GM23338 (cell line): ENCODE measurements at regions not wholly inside any gene's neighbourhood (a gene's known extent, or its start where the extent isn't known, plus 50 kb on each side); places are given as distances from the start of the nearest gene placed in this dataset.

ENCODE experiments used
- ATAC-seq: fragments of 200-7000 bp; cut with Tn5 transposase; 3 replicates; pipeline ENCODE4 v1.9.1; 2020
- DNase-seq: peaks from one replicate; pipeline ENCODE4 v3.0.0-alpha.2; 2015; ENCODE audit warnings: low spot score
- H2AFZ ChIP-seq: fragments of 200-600 bp; sonication (generic); 2 replicates; pipeline ENCODE4 v1.8.0; 2016; ENCODE audit warnings: antibody characterized with exemption, mild to moderate bottlenecking, moderate library complexity
- H3F3A ChIP-seq: fragments of 200-600 bp; sonication (generic); replicated peaks from 2 replicates; pipeline ENCODE4 v1.8.0; 2017; ENCODE audit warnings: antibody characterized with exemption, mixed run types, low read depth
- H3K27ac ChIP-seq: fragments of 200-600 bp; sonication (generic); 2 replicates; pipeline ENCODE4 v1.6.1; 2016; ENCODE audit warnings: low read depth
- H3K27me3 ChIP-seq: fragments of 200-600 bp; sonication (generic); 2 replicates; pipeline ENCODE4 v1.8.0; 2016; ENCODE audit warnings: mild to moderate bottlenecking, mixed run types, moderate library complexity; ENCODE audit not compliant: insufficient read depth
- H3K36me3 ChIP-seq: fragments of 200-600 bp; sonication (generic); 2 replicates; pipeline ENCODE4 v1.8.0; 2016; ENCODE audit warnings: mild to moderate bottlenecking; ENCODE audit not compliant: insufficient read depth
- H3K4me1 ChIP-seq: fragments of 200-600 bp; sonication (generic); 2 replicates; pipeline ENCODE4 v1.8.0; 2016; ENCODE audit warnings: mild to moderate bottlenecking, moderate library complexity; ENCODE audit not compliant: insufficient read depth
- H3K4me2 ChIP-seq: fragments of 200-600 bp; sonication (generic); 2 replicates; pipeline ENCODE4 v1.7.1; 2017; ENCODE audit warnings: mixed run types
- H3K4me3 ChIP-seq: fragments of 200-600 bp; sonication (generic); 2 replicates; pipeline ENCODE4 v1.6.1; 2016; ENCODE audit warnings: mixed run types
- H3K79me2 ChIP-seq: fragments of 200-600 bp; sonication (generic); replicated peaks from 2 replicates; pipeline ENCODE4 v1.8.0; 2017; ENCODE audit warnings: mild to moderate bottlenecking; ENCODE audit not compliant: insufficient read depth
- H3K9me2 ChIP-seq: fragments of 200-600 bp; sonication (generic); 2 replicates; pipeline ENCODE4 v1.8.0; 2017; ENCODE audit not compliant: insufficient read depth
- H4K20me1 ChIP-seq: fragments of 200-600 bp; sonication (generic); replicated peaks from 2 replicates; pipeline ENCODE4 v1.8.0; 2017; ENCODE audit warnings: mild to moderate bottlenecking; ENCODE audit not compliant: insufficient read depth
- H3K27ac Mint-ChIP-seq: 2 replicates; pipeline ENCODE4 v1.8.0; 2020; ENCODE audit warnings: inconsistent platforms, mild to moderate bottlenecking, moderate library complexity, mixed read lengths
- H3K27me3 Mint-ChIP-seq: 3 replicates; pipeline ENCODE4 v1.8.0; 2022; ENCODE audit warnings: low read depth, mild to moderate bottlenecking, moderate library complexity, mixed read lengths, inconsistent platforms; ENCODE audit not compliant: insufficient read depth, poor library complexity
- H3K36me3 Mint-ChIP-seq: 3 replicates; pipeline ENCODE4 v1.8.0; 2021; ENCODE audit warnings: low read depth, mild to moderate bottlenecking, inconsistent platforms, moderate library complexity, mixed read lengths
- H3K4me1 Mint-ChIP-seq: 3 replicates; pipeline ENCODE4 v1.8.0; 2020; ENCODE audit warnings: mild to moderate bottlenecking, inconsistent platforms, mixed read lengths
- H3K4me3 Mint-ChIP-seq: 3 replicates; pipeline ENCODE4 v1.8.0; 2021; ENCODE audit warnings: moderate library complexity, mild to moderate bottlenecking, inconsistent platforms, mixed read lengths
- H3K9me3 Mint-ChIP-seq: 3 replicates; pipeline ENCODE4 v1.8.0; 2020; ENCODE audit warnings: moderate library complexity, mild to moderate bottlenecking, inconsistent platforms, mixed read lengths
- CREB1 ChIP-seq: fragments of 250-450 bp; sonication (Bioruptor Pico); IDR thresholded peaks from 2 replicates; pipeline ENCODE4 v1.5.0; 2020; ENCODE audit warnings: low read depth, mild to moderate bottlenecking, moderate library complexity
- CTCF ChIP-seq, 2 experiments: fragments of 200-600 bp in 1 of 2; sonication (generic) in 1 of 2; conservative IDR thresholded peaks; 2 replicates each; pipeline versions ENCODE4 v1.5.1 to v1.6.1; 2016 to 2017; ENCODE audit warnings: antibody characterized with exemption in 2 of 2, low read depth in 2 of 2, mild to moderate bottlenecking in 2 of 2, moderate library complexity in 1 of 2
- ETS1 ChIP-seq: IDR thresholded peaks from 2 replicates; pipeline ENCODE4 v1.6.1; 2016; ENCODE audit warnings: antibody characterized with exemption
- EZH2 ChIP-seq: fragments of 200-600 bp; sonication (generic); IDR thresholded peaks from one replicate; pipeline ENCODE4 v1.8.0; 2017; ENCODE audit warnings: antibody characterized with exemption, mild to moderate bottlenecking, low read depth; ENCODE audit not compliant: unreplicated experiment
- JUNB ChIP-seq: IDR thresholded peaks from one replicate; pipeline ENCODE4 v1.6.1; 2016; ENCODE audit warnings: antibody characterized with exemption; ENCODE audit not compliant: unreplicated experiment
- NANOG ChIP-seq: IDR thresholded peaks from 2 replicates; pipeline ENCODE4 v1.6.1; 2016; ENCODE audit warnings: antibody characterized with exemption, borderline replicate concordance
- REST ChIP-seq: IDR thresholded peaks from one replicate; pipeline ENCODE4 v1.6.1; 2018; ENCODE audit warnings: antibody characterized with exemption; ENCODE audit not compliant: unreplicated experiment
- ZNF114 ChIP-seq: fragments of 250-450 bp; sonication (Bioruptor Pico); IDR thresholded peaks from 2 replicates; pipeline ENCODE4 v1.5.0; 2020; ENCODE audit warnings: mild to moderate bottlenecking, moderate library complexity
- ZNF331 ChIP-seq: fragments of 250-450 bp; sonication (Bioruptor Pico); IDR thresholded peaks from 2 replicates; pipeline ENCODE4 v1.5.0; 2020; ENCODE audit warnings: low read depth, mild to moderate bottlenecking, moderate library complexity
- ZNF462 ChIP-seq: fragments of 250-450 bp; sonication (Bioruptor Pico); IDR thresholded peaks from 2 replicates; pipeline ENCODE4 v1.5.0; 2020; ENCODE audit warnings: mild to moderate bottlenecking, moderate library complexity

- no peak for TF ChIP-seq CREB1 (CRISPR knock-in tag)
- TF ChIP-seq NANOG, result no peak
- no peak for TF ChIP-seq CTCF (conservative IDR thresholded peaks at IDR 0.05; ENCODE audit: low read depth in 2 of 2)
- TF ChIP-seq ETS1, result no peak
- no peak for TF ChIP-seq JUNB
- no peak for TF ChIP-seq ZNF114
- no peak for TF ChIP-seq EZH2
Observed at GRCh38 chr2:21263622-21264021, 139.9 kb downstream of the TDRD15 start (continued).

- Histone ChIP-seq H3K36me3 (no peaks in the 10 kb centered on the region), H3K27ac (no peak overlapping the region), H3K79me2 (no peaks in the 10 kb centered on the region), H4K20me1 (no peaks in the 10 kb centered on the region), H2AFZ (no peak overlapping the region), H3K9me2 (no peaks in the 10 kb centered on the region), H3K4me1 (no peaks in the 10 kb centered on the region), H3K4me3 (no peak overlapping the region), H3F3A (no peaks in the 10 kb centered on the region), H3K4me2 (no peak overlapping the region), H3K27me3 (no peaks in the 10 kb centered on the region)
- Mint-ChIP-seq H3K4me1 (peaks cover 6% of the 10 kb centered on the region), H3K36me3 (no peaks in the 10 kb centered on the region), H3K9me3 (no peaks in the 10 kb centered on the region), H3K4me3 (no peak overlapping the region), H3K27me3 (no peaks in the 10 kb centered on the region), H3K27ac (no peak overlapping the region)
- ATAC-seq, result no peak
- no peak for DNase-seq
- TF ChIP-seq REST, result no peak
- no peak for TF ChIP-seq CREB1 (CRISPR knock-in tag)
- no peak for TF ChIP-seq JUNB
- TF ChIP-seq ZNF331, result no peak
- no peak for TF ChIP-seq CTCF (conservative IDR thresholded peaks at IDR 0.05; ENCODE audit: low read depth in 2 of 2)
- no peak for TF ChIP-seq ZNF462 (CRISPR knock-in tag)
Observed at GRCh38 chr2:21265752-21266151, 142.0 kb downstream of the TDRD15 start.
